Stimulated activated CD4-positive, alpha-beta T cell treated with anti-CD3 and anti-CD28 coated beads, TNF-alpha, amount 100 ng/mL, for 4 hours (primary cell): ENCODE measurements at regions not wholly inside any gene's neighbourhood (a gene's known extent, or its start where the extent isn't known, plus 50 kb on each side); places are given as distances from the start of the nearest gene placed in this dataset.

Experiments used
- DNase-seq, 3 experiments: peaks; one replicate each; pipeline ENCODE4 v3.0.0-alpha.2; 2020; ENCODE audit warnings: low read depth in 3 of 3

GRCh38 chr18:7415081-7415894 lies 151.8 kb upstream of the PTPRM start:
- no peak for DNase-seq

GRCh38 chr18:7417727-7418126 lies 149.4 kb upstream of the PTPRM start:
- no peak for DNase-seq

- DNase-seq = no peak
Observed at GRCh38 chr18:7429831-7430230, 137.3 kb upstream of the PTPRM start.

- DNase-seq = no peak
Observed at GRCh38 chr18:7436166-7436565, 130.9 kb upstream of the PTPRM start.

- no peak for DNase-seq
Observed at GRCh38 chr18:7437870-7438269, 129.2 kb upstream of the PTPRM start.

- no peak for DNase-seq
Observed at GRCh38 chr18:7438646-7439045, 128.5 kb upstream of the PTPRM start.

GRCh38 chr18:7447318-7448028 lies 119.6 kb upstream of the PTPRM start:
- no peak for DNase-seq

GRCh38 chr18:7452331-7452730 lies 114.8 kb upstream of the PTPRM start:
- DNase-seq = no peak

- DNase-seq = no peak
Observed at GRCh38 chr18:7454429-7454828, 112.7 kb upstream of the PTPRM start.

- no peak for DNase-seq
Observed at GRCh38 chr18:7456376-7456775, 110.7 kb upstream of the PTPRM start.

- no peak for DNase-seq
Observed at GRCh38 chr18:7457262-7457661, 109.9 kb upstream of the PTPRM start.

GRCh38 chr18:7458884-7459283 lies 108.2 kb upstream of the PTPRM start:
- DNase-seq = no peak

- DNase-seq = no peak
Observed at GRCh38 chr18:7459851-7460770, 107.0 kb upstream of the PTPRM start.

GRCh38 chr18:7464245-7464966 lies 102.7 kb upstream of the PTPRM start:
- no peak for DNase-seq

GRCh38 chr18:7466190-7466589 lies 100.9 kb upstream of the PTPRM start:
- no peak for DNase-seq

- DNase-seq = no peak
Observed at GRCh38 chr18:7467708-7468466, 99.2 kb upstream of the PTPRM start.

GRCh38 chr18:7470101-7470500 lies 97.0 kb upstream of the PTPRM start:
- DNase-seq = no peak

GRCh38 chr18:7470503-7470902 lies 96.6 kb upstream of the PTPRM start:
- no peak for DNase-seq

- no peak for DNase-seq
Observed at GRCh38 chr18:7476386-7476785, 90.7 kb upstream of the PTPRM start.

GRCh38 chr18:7479756-7480155 lies 87.4 kb upstream of the PTPRM start:
- no peak for DNase-seq

GRCh38 chr18:7480879-7481278 lies 86.2 kb upstream of the PTPRM start:
- no peak for DNase-seq
